PC-3 (cell line): ENCODE measurements at regions not wholly inside any gene's neighbourhood (a gene's known extent, or its start where the extent isn't known, plus 50 kb on each side); places are given as distances from the start of the nearest gene placed in this dataset.

Experiments
- CTCF ChIP-seq: fragments of 300-600 bp; sonication (generic); conservative IDR thresholded peaks from 2 replicates; pipeline ENCODE4 v1.5.1; 2017; ENCODE audit warnings: antibody characterized with exemption, low read depth, mild to moderate bottlenecking, low read length
- EZH2phosphoT487 ChIP-seq: fragments of 300-600 bp; sonication (generic); IDR thresholded peaks from 2 replicates; pipeline ENCODE4 v1.6.1; 2018; ENCODE audit warnings: mild to moderate bottlenecking, antibody characterized with exemption, low read length, borderline replicate concordance

DNA sequence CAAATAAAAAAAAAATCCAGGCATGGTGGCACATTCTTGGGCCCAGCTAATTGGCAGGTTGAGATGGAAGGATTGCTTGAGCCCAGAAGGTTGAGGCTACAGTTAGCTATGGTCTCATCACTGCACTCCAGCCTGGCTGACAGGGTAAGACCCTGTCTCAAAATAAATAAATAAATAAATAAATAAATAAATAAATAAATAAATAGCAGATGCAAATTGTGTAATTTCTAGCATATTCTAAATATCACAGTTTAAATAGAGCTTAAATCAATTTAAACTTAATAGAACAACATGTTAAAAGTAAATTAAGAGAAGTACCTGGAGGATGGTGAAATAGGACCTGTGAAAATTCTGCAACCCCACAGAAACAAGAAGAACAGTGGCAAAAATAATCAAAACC lies 290.5 kb downstream of the TFEC start:
- TF ChIP-seq CTCF (no peak), EZH2phosphoT487 (no peak)
